EH (cell line): ENCODE measurements at regions not wholly inside any gene's neighbourhood (a gene's known extent, or its start where the extent isn't known, plus 50 kb on each side); places are given as distances from the start of the nearest gene placed in this dataset.
A peak's percentile ranks its signal among the peaks of the same experiment; 100 is the strongest.
"Not testable (repeated sequence)": the region's sequence is repeated elsewhere in the genome, so short reads cannot be mapped to it uniquely, and the experiment has no call there.

Source experiments
- DNase-seq: peaks from one replicate; pipeline ENCODE4 v3.0.0-alpha.2; 2015; ENCODE audit warnings: low read depth

- DNase-seq: no peak
Observed at GRCh38 chrX:3550871-3551270, 162.6 kb downstream of the PRKX start.

DNA sequence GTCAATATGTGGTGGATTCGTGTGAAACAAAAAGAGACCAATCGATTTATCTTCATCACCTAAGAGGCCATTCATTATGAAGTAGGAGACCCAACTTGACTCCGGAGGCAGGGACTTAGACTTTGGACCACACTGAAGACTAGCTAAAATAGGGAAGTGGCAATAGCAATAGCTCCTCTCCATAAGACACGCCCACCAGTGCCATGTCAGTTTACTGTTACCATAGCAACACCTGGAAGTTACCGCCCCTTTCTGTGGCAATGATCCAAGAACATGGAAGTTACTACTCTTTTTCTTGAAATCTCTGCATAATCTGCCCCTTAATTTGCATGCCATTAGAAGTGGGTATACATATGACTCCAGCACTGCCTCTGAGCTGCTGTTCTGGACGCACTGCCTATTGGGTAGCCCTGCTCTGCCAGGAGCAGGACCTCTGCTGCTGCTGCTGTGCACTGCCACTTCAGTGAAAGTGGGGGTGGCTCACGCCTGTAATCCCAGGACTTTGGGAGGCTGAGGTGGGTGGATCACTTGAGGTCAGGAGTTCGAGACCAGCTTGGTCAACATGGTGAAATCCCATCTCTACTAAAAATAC, 163.2 kb downstream of the PRKX start:
- peak; percentile 46 for DNase-seq

DNA sequence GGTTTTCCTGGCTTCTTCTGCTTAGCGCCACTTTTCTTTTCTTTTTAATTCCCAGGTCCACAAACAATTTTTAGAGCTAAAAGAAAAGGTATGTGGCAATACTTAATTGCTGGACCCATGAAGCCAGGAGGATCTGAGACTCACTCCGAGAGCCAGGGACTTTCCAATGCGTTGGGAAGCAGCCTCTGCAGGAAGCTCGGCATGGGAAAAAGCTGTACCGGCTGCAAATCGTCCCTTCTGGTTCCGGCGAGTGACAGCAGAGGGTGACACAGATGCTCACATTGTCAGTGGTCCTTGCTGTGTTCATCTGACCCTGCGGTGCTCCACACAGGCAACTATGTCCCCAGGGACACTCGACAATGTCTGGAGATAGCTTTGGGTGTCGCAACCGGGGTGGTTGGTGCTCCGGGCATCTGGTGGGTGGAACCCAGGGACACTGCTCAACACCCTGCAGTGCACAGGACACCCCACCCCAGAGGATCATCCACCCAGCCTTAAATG, 164.0 kb downstream of the PRKX start:
- DNase-seq: peak; percentile 64

- peak; percentile 74 for DNase-seq
Observed at GRCh38 chrX:3548765-3549391, 164.6 kb downstream of the PRKX start.

GRCh38 chrX:3545901-3546300, 167.5 kb downstream of the PRKX start:
- peak; percentile 51 for DNase-seq

DNA sequence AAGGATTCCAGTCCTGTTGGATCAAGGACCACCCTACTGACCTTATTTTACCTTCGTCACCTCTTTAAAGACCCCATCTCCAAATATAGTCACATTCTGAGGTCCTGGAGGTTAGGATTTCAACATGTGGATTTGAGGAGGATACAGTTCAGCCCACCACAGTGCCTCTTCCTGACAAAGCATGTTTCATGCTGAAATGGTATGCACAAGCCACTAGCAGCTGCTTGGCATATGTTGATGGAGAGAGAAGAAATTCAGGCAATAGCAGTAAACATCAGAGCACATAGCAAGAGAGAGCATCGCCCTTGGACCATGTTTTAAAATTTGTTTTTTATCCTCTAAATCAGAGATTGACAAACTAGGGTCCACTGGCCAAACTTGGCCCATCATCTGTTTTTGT, 172.1 kb downstream of the PRKX start:
- no peak for DNase-seq

GRCh38 chrX:3540105-3540504, 173.3 kb downstream of the PRKX start:
- DNase-seq: no peak

DNA sequence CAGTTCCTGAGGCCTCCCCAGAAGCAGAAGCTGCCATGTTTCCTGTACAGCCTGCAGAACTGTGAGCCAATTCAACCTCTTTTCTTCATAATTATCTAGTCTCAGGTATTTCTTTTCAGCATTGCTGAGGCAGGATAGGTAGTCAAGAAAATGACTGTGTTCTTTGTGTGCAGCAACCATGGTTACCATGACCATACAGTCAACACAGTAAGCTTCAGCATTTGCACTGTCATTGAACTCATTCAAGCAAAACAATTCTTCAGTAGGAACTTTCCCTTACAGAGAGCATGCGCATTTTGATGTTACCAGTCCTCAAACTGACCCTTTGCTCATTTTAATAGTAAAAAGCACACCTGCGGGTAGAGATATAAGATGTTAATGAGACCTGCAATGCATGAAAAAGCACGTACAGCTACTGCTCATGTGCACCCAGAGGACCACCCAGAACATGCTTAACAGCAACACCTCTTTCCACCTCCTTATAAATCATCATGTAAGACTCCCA, 180.8 kb downstream of the PRKX start:
- DNase-seq: no peak

DNA sequence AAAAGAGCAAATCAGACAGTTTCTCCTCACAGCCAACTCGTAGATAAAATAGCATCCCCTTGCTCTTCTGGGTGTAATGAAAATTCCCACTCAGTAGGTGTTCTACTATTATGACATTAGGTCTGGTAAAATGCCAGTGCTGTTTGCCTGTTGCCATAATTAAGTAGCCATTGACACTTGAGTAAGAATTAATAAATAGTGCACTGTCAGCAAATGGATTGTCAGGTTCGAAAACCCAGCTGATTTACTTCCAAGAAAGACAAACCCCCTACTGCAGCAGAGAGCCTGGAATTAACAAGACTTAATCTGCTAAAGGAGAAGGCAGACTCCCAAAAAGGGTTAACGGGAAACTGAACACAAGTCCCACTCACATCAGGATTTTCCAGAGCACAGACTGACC, 182.0 kb downstream of the PRKX start:
- not testable (repeated sequence) for DNase-seq

DNA sequence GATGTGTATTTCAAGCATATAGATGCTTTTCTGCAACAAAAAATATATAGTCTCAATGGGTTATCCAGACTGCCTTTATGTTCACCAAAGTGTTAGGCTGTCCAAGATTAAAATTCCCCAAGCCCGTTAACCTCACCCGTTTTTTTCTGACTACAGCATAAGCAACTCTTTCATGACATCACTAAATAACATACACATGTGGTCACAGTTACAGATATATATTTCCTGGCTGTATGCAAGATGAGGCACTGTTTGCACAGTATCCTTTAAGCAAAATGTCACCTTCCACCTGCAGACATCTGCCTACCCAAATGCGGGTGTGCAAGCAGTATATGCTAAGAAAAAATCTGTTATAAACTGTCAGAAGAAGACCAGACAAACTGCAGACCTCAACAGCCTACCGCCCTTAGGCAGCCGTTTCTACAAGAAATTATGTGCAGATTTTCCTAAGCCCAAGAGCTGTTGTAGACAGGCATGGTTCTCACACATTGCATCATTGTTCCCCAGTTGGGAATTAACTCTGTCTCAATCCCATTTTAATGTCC, 183.1 kb upstream of the MXRA5 start:
- DNase-seq: no peak

DNA sequence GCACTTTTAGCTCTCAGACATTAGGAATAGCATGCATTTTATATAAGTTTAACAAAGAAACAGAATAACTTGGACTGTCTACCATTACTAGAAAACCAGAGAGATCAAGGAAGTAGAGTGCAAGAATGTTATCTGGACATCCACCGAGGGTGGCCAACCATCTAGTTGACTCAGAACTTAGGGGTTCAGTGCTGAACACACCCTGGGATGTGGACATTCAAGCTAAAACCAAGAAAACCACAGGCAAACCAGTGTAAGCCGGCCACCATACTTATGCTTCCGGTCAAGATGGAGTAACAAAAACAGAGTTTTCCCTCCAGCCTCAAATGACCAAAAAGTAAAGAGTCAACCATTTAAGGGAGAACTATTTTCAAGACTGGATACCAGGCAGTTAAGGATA, 181.4 kb upstream of the MXRA5 start:
- peak; percentile 34 for DNase-seq

DNA sequence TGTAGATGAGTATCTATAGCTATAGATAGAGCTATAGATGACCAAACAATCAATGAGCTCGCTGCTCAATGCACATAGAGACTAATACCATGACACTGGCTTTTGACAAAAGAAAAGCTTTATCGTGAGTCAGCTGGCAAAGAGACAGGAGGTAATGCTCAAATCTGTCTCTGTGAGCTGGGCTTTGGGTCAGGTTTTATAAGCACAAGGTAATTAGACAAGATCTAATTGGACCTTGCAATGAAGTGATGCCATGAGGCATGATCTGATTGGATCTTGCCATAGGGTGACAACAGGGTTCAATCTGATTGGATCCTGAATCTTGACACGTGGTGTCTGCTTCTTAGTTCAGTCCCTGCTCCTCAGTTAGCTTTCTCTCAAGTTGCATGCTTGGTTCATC, 180.7 kb upstream of the MXRA5 start:
- DNase-seq: peak; percentile 40

DNA sequence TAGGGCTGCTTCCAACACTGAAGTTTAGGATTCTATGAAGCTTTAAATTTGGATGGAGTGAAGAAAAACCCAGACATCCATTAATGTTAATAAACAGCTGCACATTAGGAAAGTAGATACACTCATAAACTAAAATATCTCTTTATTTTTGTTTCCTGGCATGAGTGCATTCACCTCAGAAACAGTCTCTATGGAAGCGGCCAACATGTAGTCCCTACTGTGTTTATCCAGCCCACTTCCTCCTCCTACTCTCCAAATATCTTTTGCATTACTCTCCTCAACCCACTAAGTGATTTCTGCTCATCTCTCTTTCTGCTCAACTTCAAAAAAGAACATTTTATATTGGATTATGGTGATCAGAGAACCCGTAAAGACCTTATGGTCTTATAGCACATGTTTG, 180.3 kb upstream of the MXRA5 start:
- DNase-seq: peak; percentile 76

DNA sequence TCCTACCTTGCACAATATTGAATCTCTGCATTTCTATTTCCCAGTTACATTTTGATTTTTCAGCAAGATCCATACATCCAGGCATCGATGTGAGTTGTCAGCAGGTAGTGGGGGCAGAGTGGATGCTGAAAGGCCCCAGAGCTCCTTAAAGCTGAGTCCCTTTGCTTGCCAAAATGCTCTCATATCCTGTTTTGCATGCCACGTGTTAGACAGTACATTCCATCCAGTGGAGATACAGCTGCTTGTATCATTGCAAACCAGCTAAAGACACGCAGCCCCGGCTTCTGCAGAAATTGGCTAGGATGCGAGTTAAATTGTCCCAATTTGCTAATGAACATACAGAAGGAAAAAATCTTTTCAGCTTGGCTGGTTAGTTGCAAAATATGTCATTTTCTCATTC, 179.6 kb upstream of the MXRA5 start:
- DNase-seq: peak; percentile 81

- peak; percentile 88 for DNase-seq
Observed at GRCh38 chrX:3522101-3522650, 175.7 kb upstream of the MXRA5 start.

GRCh38 chrX:3521396-3521795, 174.9 kb upstream of the MXRA5 start:
- DNase-seq: peak; percentile 73

DNA sequence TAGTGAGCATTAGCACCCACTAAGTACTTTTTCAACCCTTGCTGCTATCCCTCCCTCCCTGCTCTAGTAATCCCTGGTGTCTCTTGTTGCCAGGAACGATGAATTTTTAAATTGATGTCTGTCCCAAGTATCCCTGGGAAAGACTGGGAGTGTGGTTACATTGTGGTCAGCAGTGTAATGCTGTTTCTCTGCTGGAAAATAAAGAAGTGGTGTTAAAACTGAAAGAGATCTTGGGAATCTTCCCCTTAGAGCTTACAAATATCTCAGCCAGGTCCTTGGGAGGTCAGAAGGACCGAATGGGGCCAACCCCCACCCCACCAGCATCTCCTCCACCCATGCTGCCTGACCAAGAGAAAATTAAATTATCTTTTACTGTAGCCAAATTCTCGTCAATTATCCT, 174.5 kb upstream of the MXRA5 start:
- peak; percentile 84 for DNase-seq

- peak; percentile 55 for DNase-seq
Observed at GRCh38 chrX:3520458-3520857, 174.0 kb upstream of the MXRA5 start.

GRCh38 chrX:3519384-3519783, 172.9 kb upstream of the MXRA5 start:
- peak; percentile 82 for DNase-seq

DNA sequence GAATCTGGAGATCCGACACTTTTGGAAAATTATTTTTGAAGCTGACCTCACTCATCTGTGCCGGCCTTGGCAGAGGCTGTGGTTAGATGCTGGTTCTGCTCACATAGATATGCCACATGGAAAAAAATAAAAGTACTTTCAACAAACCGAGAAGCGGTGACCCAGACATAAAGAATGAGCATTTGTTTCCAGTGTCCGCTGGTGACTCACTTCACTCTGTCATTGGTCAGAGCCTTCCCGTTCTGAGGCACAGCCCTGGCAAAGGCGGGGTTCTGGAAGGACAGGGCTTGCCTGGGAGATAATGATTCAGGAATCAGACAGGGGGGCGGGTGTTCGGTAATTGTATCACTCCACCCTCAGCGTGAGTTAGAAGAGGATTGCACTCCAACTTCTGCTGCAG, 172.4 kb upstream of the MXRA5 start:
- DNase-seq: peak; percentile 95

GRCh38 chrX:3516051-3516541, 169.6 kb upstream of the MXRA5 start:
- DNase-seq: peak; percentile 84

DNA sequence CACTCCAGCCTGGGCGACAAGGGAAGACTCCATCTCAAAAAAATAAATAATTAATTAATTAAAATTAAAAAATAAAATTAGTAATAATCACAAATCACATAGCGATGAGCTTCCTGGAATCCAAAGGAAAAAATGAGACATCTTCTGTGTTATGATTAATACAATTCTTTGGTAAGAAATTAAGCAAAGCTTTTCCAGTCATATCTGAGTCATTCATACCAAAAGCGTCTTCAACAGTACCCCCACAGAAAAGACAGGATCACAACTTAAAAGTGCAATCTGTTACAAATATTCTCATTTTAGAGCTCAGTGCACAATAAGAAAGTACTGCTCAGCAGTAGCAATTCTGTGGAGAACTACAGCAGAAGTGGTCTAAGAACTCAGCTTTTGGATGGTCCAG, 168.5 kb upstream of the MXRA5 start:
- DNase-seq: peak; percentile 66

DNA sequence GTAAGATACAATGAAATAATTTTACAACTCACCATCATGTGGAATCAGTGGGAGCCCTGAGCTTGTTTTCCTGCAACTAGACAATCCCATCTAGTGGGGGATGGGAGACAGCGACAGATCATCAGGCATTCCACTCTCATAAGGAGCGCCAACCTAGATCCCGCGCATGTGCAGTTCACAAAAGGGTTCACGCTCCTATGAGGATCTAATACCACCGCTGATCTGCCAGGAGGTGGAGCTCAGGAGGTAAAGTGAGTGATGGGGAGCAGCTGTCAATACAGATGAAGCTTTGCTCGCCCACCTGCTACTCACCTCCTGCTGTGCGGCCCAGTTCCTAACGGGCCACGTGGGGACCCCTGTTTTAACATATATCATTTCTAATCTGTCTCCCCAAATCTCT, 165.7 kb upstream of the MXRA5 start:
- DNase-seq: not testable (repeated sequence)
